ENCODE measurements at regions not wholly inside any gene's neighbourhood (a gene's known extent, or its start where the extent isn't known, plus 50 kb on each side); places are given as distances from the start of the nearest gene placed in this dataset.

GRCh38 chr17:83190601-83191387 is 111.4 kb downstream of the METRNL start:
- FAIRE-seq (no peak), DNase-seq (ENCODE audit: low read depth, low spot score) (no peak)
- no peaks in the 10 kb centered on the region for H3K36me3 ChIP-seq (ENCODE audit: control insufficient read depth in 2 of 2, extremely low read depth in 1 of 2, insufficient read depth in 2 of 2, low read length in 2 of 2)
- no peak overlapping the region for H3K27ac ChIP-seq (ENCODE audit: insufficient read depth, low read depth, low read length)
- H4K20me1 ChIP-seq (replicated peaks; ENCODE audit: control insufficient read depth, extremely low read depth, insufficient read depth, low read length): no peaks in the 10 kb centered on the region
- H3K4me1 ChIP-seq (ENCODE audit: control insufficient read depth, extremely low read depth, insufficient read depth, low read length): no peaks in the 10 kb centered on the region
- no peak overlapping the region for H2AFZ ChIP-seq (ENCODE audit: low read depth, low read length)
- dilution Hi-C loops (cut with MboI; ENCODE audit: extremely low pct_ligation_motif_present, low sequenced_read_pairs): no loop called here
- no peaks in the 10 kb centered on the region for H3K9me1 ChIP-seq (replicated peaks; ENCODE audit: control insufficient read depth, extremely low read depth, insufficient read depth, low read length)
- no peak overlapping the region for H3K9ac ChIP-seq (replicated peaks; ENCODE audit: extremely low read depth, insufficient read depth, low read length)
- POLR2A ChIA-PET: no interaction called here
- no peak overlapping the region for H3K4me3 ChIP-seq (replicated peaks in 1 of 3; ENCODE audit: insufficient read depth in 1 of 3, low read depth in 1 of 3, low read length in 3 of 3)
- H3K4me2 ChIP-seq (ENCODE audit: insufficient read depth, low read length): no peak overlapping the region
- no peaks in the 10 kb centered on the region for H3K79me2 ChIP-seq (ENCODE audit: control insufficient read depth, insufficient read depth, low read length)
- intact Hi-C loops (cut with micrococcal nuclease): no loop called here
- CTCF ChIA-PET: no interaction called here
- no peaks in the 10 kb centered on the region for H3K27me3 ChIP-seq (ENCODE audit: control insufficient read depth in 2 of 2, insufficient read depth in 2 of 2, low read length in 2 of 2)
- no peak for TF ChIP-seq MAX (IDR thresholded peaks at IDR 0.05; ENCODE audit: insufficient read depth, insufficient read length)
- TF ChIP-seq FOS (IDR thresholded peaks at IDR 0.05; ENCODE audit: borderline replicate concordance, insufficient read depth, low read length): no peak
- no peak for TF ChIP-seq CTCF (IDR thresholded peaks at IDR 0.05; ENCODE audit: extremely low read depth in 1 of 2, insufficient read depth in 1 of 2, low read depth in 1 of 2, low read length in 2 of 2)
- no peak for TF ChIP-seq POLR2AphosphoS5 (IDR thresholded peaks at IDR 0.05; ENCODE audit: insufficient read depth, low read depth, low read length)
- TF ChIP-seq POLR2A (IDR thresholded peaks at IDR 0.05; ENCODE audit: low read depth, low read length): no peak
- TF ChIP-seq EZH2 (IDR thresholded peaks at IDR 0.05; ENCODE audit: borderline replicate concordance, low read depth, low read length, severe bottlenecking): no peak
- no peak for TF ChIP-seq MYC (IDR thresholded peaks at IDR 0.05; ENCODE audit: low read depth, low read length)
- TF ChIP-seq GATA2 (IDR thresholded peaks at IDR 0.05; ENCODE audit: insufficient read depth, insufficient read length, low read depth, low read length): no peak
- TF ChIP-seq JUN (IDR thresholded peaks at IDR 0.05; ENCODE audit: borderline replicate concordance, insufficient read depth, insufficient read length, low read depth): no peak
- no TSS peak for BruUV-seq (replicated peaks)
- H3K9me3 ChIP-seq (replicated peaks; ENCODE audit: control insufficient read depth, insufficient read depth, low read length): no peaks in the 10 kb centered on the region
